Left kidney (tissue), 1 donor: ENCODE measurements at regions not wholly inside any gene's neighbourhood (a gene's known extent, or its start where the extent isn't known, plus 50 kb on each side); places are given as distances from the start of the nearest gene placed in this dataset.
"Not testable (repeated sequence)": the region's sequence is repeated elsewhere in the genome, so short reads cannot be mapped to it uniquely, and the experiment has no call there.

Experiments
- DNase-seq: peaks from one replicate; pipeline ENCODE4 v3.0.0-alpha.2; 2013

- DNase-seq: no peak
Measured at GRCh38 chr22:22977479-22978200, 90.0 kb downstream of the IGLL5 start.

- DNase-seq: no peak
Measured at GRCh38 chr22:22978637-22979036, 91.0 kb downstream of the IGLL5 start.

- DNase-seq: no peak
Measured at GRCh38 chr22:22979121-22979724, 91.1 kb upstream of the GNAZ start.

- no peak for DNase-seq
Measured at GRCh38 chr22:22979954-22980353, 90.4 kb upstream of the GNAZ start.

GRCh38 chr22:22981670-22982571 is 88.4 kb upstream of the GNAZ start:
- no peak for DNase-seq

- no peak for DNase-seq
Measured at GRCh38 chr22:22982616-22983015, 87.7 kb upstream of the GNAZ start.

GRCh38 chr22:22983123-22983522 is 87.2 kb upstream of the GNAZ start:
- DNase-seq: no peak

GRCh38 chr22:22983816-22984215 is 86.5 kb upstream of the GNAZ start:
- no peak for DNase-seq

- no peak for DNase-seq
Measured at GRCh38 chr22:22984967-22985366, 85.4 kb upstream of the GNAZ start.

GRCh38 chr22:22986008-22986407 is 84.3 kb upstream of the GNAZ start:
- no peak for DNase-seq

GRCh38 chr22:22986640-22987039 is 83.7 kb upstream of the GNAZ start:
- no peak for DNase-seq

GRCh38 chr22:22988150-22988549 is 82.2 kb upstream of the GNAZ start:
- DNase-seq: no peak

- DNase-seq: no peak
Measured at GRCh38 chr22:22988785-22989184, 81.5 kb upstream of the GNAZ start.

GRCh38 chr22:22989856-22990255 is 80.5 kb upstream of the GNAZ start:
- DNase-seq: no peak

GRCh38 chr22:22990711-22991505 is 79.4 kb upstream of the GNAZ start:
- DNase-seq: not testable (repeated sequence)

- DNase-seq: no peak
Measured at GRCh38 chr22:22992474-22992873, 77.8 kb upstream of the GNAZ start.

GRCh38 chr22:22993184-22993583 is 77.1 kb upstream of the GNAZ start:
- DNase-seq: no peak

- DNase-seq: peak; percentile 19
Measured at GRCh38 chr22:22995166-22995565, 75.2 kb upstream of the GNAZ start.

GRCh38 chr22:22996511-22997261 is 73.6 kb upstream of the GNAZ start:
- no peak for DNase-seq

- DNase-seq: no peak
Measured at GRCh38 chr22:22997262-22997898, 72.9 kb upstream of the GNAZ start.

GRCh38 chr22:22997988-22998387 is 72.3 kb upstream of the GNAZ start:
- no peak for DNase-seq
